ENCODE measurements at regions not wholly inside any gene's neighbourhood (a gene's known extent, or its start where the extent isn't known, plus 50 kb on each side); places are given as distances from the start of the nearest gene placed in this dataset.

- Histone ChIP-seq H4K20me1 (ENCODE audit: insufficient read depth, low read length, poor library complexity, severe bottlenecking) (no peaks in the 10 kb centered on the region), H3K9me3 (ENCODE audit: insufficient read depth, low read depth, low read length) (no peaks in the 10 kb centered on the region; the same call in 1 of the 2 replicates), H3F3A (ENCODE audit: low read depth) (no peaks in the 10 kb centered on the region), H3K27me3 (ENCODE audit: insufficient read depth, low read length, poor library complexity, severe bottlenecking) (no peaks in the 10 kb centered on the region), H3K9ac (ENCODE audit: low read depth, low read length, poor library complexity, severe bottlenecking) (no peak overlapping the region), H3K9me2 (replicated peaks; ENCODE audit: low read depth, low read length) (no peaks in the 10 kb centered on the region), H3K4me3 (ENCODE audit: low read length, poor library complexity, severe bottlenecking) (no peak overlapping the region), H3K79me2 (ENCODE audit: insufficient read depth, low read length) (no peaks in the 10 kb centered on the region), H3K4me2 (ENCODE audit: low read depth, low read length, poor library complexity, severe bottlenecking) (no peak overlapping the region), H3K4me1 (ENCODE audit: insufficient read depth, low read length, poor library complexity, severe bottlenecking) (no peaks in the 10 kb centered on the region), H3K36me3 (ENCODE audit: insufficient read depth, low read length) (no peaks in the 10 kb centered on the region), H2AFZ (ENCODE audit: low read length) (no peak overlapping the region)
- TF ChIP-seq CTCF (conservative IDR thresholded peaks at IDR 0.05; ENCODE audit: low read length) = peak; percentile 17; the same call in 1 of the 2 replicates
- no peak for TF ChIP-seq EZH2phosphoT487 (IDR thresholded peaks at IDR 0.05; ENCODE audit: borderline replicate concordance)
These were observed 811.3 kb downstream of the DHX35 start for GRCh38 chr20:39773380-39774000.

GRCh38 chr20:39767352-39767751 is 805.2 kb downstream of the DHX35 start:
- Histone ChIP-seq H3K36me3 (ENCODE audit: insufficient read depth, low read length) (no peaks in the 10 kb centered on the region), H3K4me1 (ENCODE audit: insufficient read depth, low read length, poor library complexity, severe bottlenecking) (no peaks in the 10 kb centered on the region), H3K4me2 (ENCODE audit: low read depth, low read length, poor library complexity, severe bottlenecking) (no peak overlapping the region), H3K9me2 (replicated peaks; ENCODE audit: low read depth, low read length) (no peaks in the 10 kb centered on the region), H3K27me3 (ENCODE audit: insufficient read depth, low read length, poor library complexity, severe bottlenecking) (no peaks in the 10 kb centered on the region), H3K9me3 (ENCODE audit: insufficient read depth, low read depth, low read length) (peaks cover 6% of the 10 kb centered on the region; the same call in 1 of the 2 replicates), H2AFZ (ENCODE audit: low read length) (no peak overlapping the region), H4K20me1 (ENCODE audit: insufficient read depth, low read length, poor library complexity, severe bottlenecking) (no peaks in the 10 kb centered on the region), H3F3A (ENCODE audit: low read depth) (no peaks in the 10 kb centered on the region), H3K9ac (ENCODE audit: low read depth, low read length, poor library complexity, severe bottlenecking) (no peak overlapping the region), H3K79me2 (ENCODE audit: insufficient read depth, low read length) (no peaks in the 10 kb centered on the region), H3K4me3 (ENCODE audit: low read length, poor library complexity, severe bottlenecking) (no peak overlapping the region)
- TF ChIP-seq EZH2phosphoT487 (IDR thresholded peaks at IDR 0.05; ENCODE audit: borderline replicate concordance) = no peak
- TF ChIP-seq CTCF (conservative IDR thresholded peaks at IDR 0.05; ENCODE audit: low read length) = no peak

- Histone ChIP-seq H3K9me2 (replicated peaks; ENCODE audit: low read depth, low read length) (no peaks in the 10 kb centered on the region), H3K4me2 (ENCODE audit: low read depth, low read length, poor library complexity, severe bottlenecking) (no peak overlapping the region), H3K79me2 (ENCODE audit: insufficient read depth, low read length) (no peaks in the 10 kb centered on the region), H3K9me3 (ENCODE audit: insufficient read depth, low read depth, low read length) (peaks cover 6% of the 10 kb centered on the region; the same call in 1 of the 2 replicates), H3K9ac (ENCODE audit: low read depth, low read length, poor library complexity, severe bottlenecking) (no peak overlapping the region), H2AFZ (ENCODE audit: low read length) (no peak overlapping the region), H4K20me1 (ENCODE audit: insufficient read depth, low read length, poor library complexity, severe bottlenecking) (no peaks in the 10 kb centered on the region), H3K4me3 (ENCODE audit: low read length, poor library complexity, severe bottlenecking) (no peak overlapping the region), H3F3A (ENCODE audit: low read depth) (no peaks in the 10 kb centered on the region), H3K27me3 (ENCODE audit: insufficient read depth, low read length, poor library complexity, severe bottlenecking) (no peaks in the 10 kb centered on the region), H3K4me1 (ENCODE audit: insufficient read depth, low read length, poor library complexity, severe bottlenecking) (no peaks in the 10 kb centered on the region), H3K36me3 (ENCODE audit: insufficient read depth, low read length) (no peaks in the 10 kb centered on the region)
- no peak for TF ChIP-seq EZH2phosphoT487 (IDR thresholded peaks at IDR 0.05; ENCODE audit: borderline replicate concordance)
- TF ChIP-seq CTCF (conservative IDR thresholded peaks at IDR 0.05; ENCODE audit: low read length) = no peak
These were observed 804.2 kb downstream of the DHX35 start for GRCh38 chr20:39766333-39766732.
